ENCODE measurements at regions not wholly inside any gene's neighbourhood (a gene's known extent, or its start where the extent isn't known, plus 50 kb on each side); places are given as distances from the start of the nearest gene placed in this dataset.
"Not testable (repeated sequence)": the region's sequence is repeated elsewhere in the genome, so short reads cannot be mapped to it uniquely, and the experiment has no call there.

- not testable (repeated sequence) for TF ChIP-seq CTCF (tag by site-specific recombination; IDR thresholded peaks at IDR 0.05); ZNF26 (tag by site-specific recombination; IDR thresholded peaks at IDR 0.05); ZNF530 (tag by site-specific recombination; IDR thresholded peaks at IDR 0.05; ENCODE audit: low read depth); FEZF1 (tag by site-specific recombination; IDR thresholded peaks at IDR 0.05); ZNF670 (tag by site-specific recombination; IDR thresholded peaks at IDR 0.05; ENCODE audit: low read depth); ZNF501 (tag by site-specific recombination; IDR thresholded peaks at IDR 0.05); TRIM28 (IDR thresholded peaks at IDR 0.05; ENCODE audit: borderline replicate concordance, low read length); PRDM4 (tag by site-specific recombination; IDR thresholded peaks at IDR 0.05)
Observed at GRCh38 chr4:55025456-55025855, 99.9 kb downstream of the KDR start.

Data from HEK293 (cell line).